Trophoblast cell (in vitro differentiated cells and primary cell): ENCODE measurements at regions not wholly inside any gene's neighbourhood (a gene's known extent, or its start where the extent isn't known, plus 50 kb on each side); places are given as distances from the start of the nearest gene placed in this dataset.

ENCODE experiments used
- DNase-seq, 2 donors: peaks; one replicate each; pipeline ENCODE4 v3.0.0-alpha.2; 2016
- H2AFZ ChIP-seq: 2 replicates; pipeline ENCODE4 v1.6.1; 2013; ENCODE audit warnings: low read length, moderate library complexity, mild to moderate bottlenecking; ENCODE audit not compliant: insufficient read depth, poor library complexity
- H2AK5ac ChIP-seq: 2 replicates; pipeline ENCODE4 v1.6.1; 2013; ENCODE audit warnings: mild to moderate bottlenecking, low read length
- H2BK120ac ChIP-seq: 2 replicates; pipeline ENCODE4 v1.6.1; 2013; ENCODE audit warnings: low read length, mild to moderate bottlenecking, moderate library complexity; ENCODE audit not compliant: insufficient read depth, poor library complexity
- H2BK12ac ChIP-seq: 2 replicates; pipeline ENCODE4 v1.6.1; 2013; ENCODE audit warnings: mild to moderate bottlenecking, low read length, moderate library complexity
- H2BK5ac ChIP-seq: 2 replicates; pipeline ENCODE4 v1.6.1; 2013; ENCODE audit warnings: low read length, low read depth, moderate library complexity, mild to moderate bottlenecking; ENCODE audit not compliant: poor library complexity
- H3K14ac ChIP-seq: 2 replicates; pipeline ENCODE4 v1.6.1; 2013; ENCODE audit warnings: mild to moderate bottlenecking, low read length
- H3K18ac ChIP-seq: 2 replicates; pipeline ENCODE4 v1.6.1; 2013; ENCODE audit warnings: mild to moderate bottlenecking, low read length
- H3K23ac ChIP-seq: 2 replicates; pipeline ENCODE4 v1.6.1; 2013; ENCODE audit warnings: low read length
- H3K27ac ChIP-seq: 2 replicates; pipeline ENCODE4 v1.5.1; 2013; ENCODE audit warnings: low read depth, mild to moderate bottlenecking, inconsistent platforms, low read length, moderate library complexity
- H3K27me3 ChIP-seq: 2 replicates; pipeline ENCODE4 v1.6.1; 2013; ENCODE audit warnings: inconsistent platforms, mild to moderate bottlenecking, low read length, moderate library complexity; ENCODE audit not compliant: insufficient read depth
- H3K36me3 ChIP-seq, 2 experiments: 1 replicate in 1 of 2; 2 replicates in 1 of 2; pipeline ENCODE4 v1.6.1; 2013; ENCODE audit warnings: low read length in 2 of 2, mild to moderate bottlenecking in 2 of 2, moderate library complexity in 1 of 2; ENCODE audit not compliant: insufficient read depth in 2 of 2, control insufficient read depth in 1 of 2
- H3K4ac ChIP-seq: 2 replicates; pipeline ENCODE4 v1.6.1; 2013; ENCODE audit warnings: low read depth, mild to moderate bottlenecking, low read length, moderate library complexity
- H3K4me1 ChIP-seq, 2 experiments: 1 replicate in 1 of 2; 2 replicates in 1 of 2; pipeline ENCODE4 v1.6.1; 2013; ENCODE audit warnings: low read length in 2 of 2, mild to moderate bottlenecking in 2 of 2, moderate library complexity in 1 of 2; ENCODE audit not compliant: insufficient read depth in 2 of 2, control insufficient read depth in 1 of 2
- H3K4me2 ChIP-seq: 2 replicates; pipeline ENCODE4 v1.6.1; 2013; ENCODE audit warnings: inconsistent platforms, mild to moderate bottlenecking, low read length, moderate library complexity
- H3K4me3 ChIP-seq: 2 replicates; pipeline ENCODE4 v1.5.1; 2013; ENCODE audit warnings: mild to moderate bottlenecking, low read depth, low read length, inconsistent platforms
- H3K79me1 ChIP-seq: one replicate; pipeline ENCODE4 v1.6.1; 2013; ENCODE audit warnings: low read length
- H3K79me2 ChIP-seq: 2 replicates; pipeline ENCODE4 v1.6.1; 2013; ENCODE audit warnings: low read length, mild to moderate bottlenecking; ENCODE audit not compliant: control insufficient read depth, insufficient read depth, poor library complexity
- H3K9ac ChIP-seq: 2 replicates; pipeline ENCODE4 v1.6.1; 2013; ENCODE audit warnings: mild to moderate bottlenecking, low read length
- H3K9me3 ChIP-seq: 2 replicates; pipeline ENCODE4 v1.6.1; 2013; ENCODE audit warnings: low read depth, mild to moderate bottlenecking, control low read depth, inconsistent platforms, low read length; ENCODE audit not compliant: insufficient read depth
- H4K12ac ChIP-seq: 2 replicates; pipeline ENCODE4 v1.6.1; 2013; ENCODE audit warnings: low read depth, mild to moderate bottlenecking, low read length, moderate library complexity
- H4K8ac ChIP-seq: 2 replicates; pipeline ENCODE4 v1.6.1; 2013; ENCODE audit warnings: low read depth, mild to moderate bottlenecking, low read length, moderate library complexity
- H4K91ac ChIP-seq: one replicate; pipeline ENCODE4 v1.6.1; 2013; ENCODE audit warnings: low read depth, mild to moderate bottlenecking, low read length, moderate library complexity
- WGBS: extraction: QIAGEN DNeasy Blood & Tissue Kit; methylation state at CpG from one replicate; pipeline ENCODE4 v1.1.7; 2013; ENCODE audit warnings: missing lambda C conversion rate; ENCODE audit not compliant: insufficient read length, insufficient coverage; ENCODE audit errors: extremely low coverage; 5-methylcytosine and 5-hydroxymethylcytosine counted together

DNA sequence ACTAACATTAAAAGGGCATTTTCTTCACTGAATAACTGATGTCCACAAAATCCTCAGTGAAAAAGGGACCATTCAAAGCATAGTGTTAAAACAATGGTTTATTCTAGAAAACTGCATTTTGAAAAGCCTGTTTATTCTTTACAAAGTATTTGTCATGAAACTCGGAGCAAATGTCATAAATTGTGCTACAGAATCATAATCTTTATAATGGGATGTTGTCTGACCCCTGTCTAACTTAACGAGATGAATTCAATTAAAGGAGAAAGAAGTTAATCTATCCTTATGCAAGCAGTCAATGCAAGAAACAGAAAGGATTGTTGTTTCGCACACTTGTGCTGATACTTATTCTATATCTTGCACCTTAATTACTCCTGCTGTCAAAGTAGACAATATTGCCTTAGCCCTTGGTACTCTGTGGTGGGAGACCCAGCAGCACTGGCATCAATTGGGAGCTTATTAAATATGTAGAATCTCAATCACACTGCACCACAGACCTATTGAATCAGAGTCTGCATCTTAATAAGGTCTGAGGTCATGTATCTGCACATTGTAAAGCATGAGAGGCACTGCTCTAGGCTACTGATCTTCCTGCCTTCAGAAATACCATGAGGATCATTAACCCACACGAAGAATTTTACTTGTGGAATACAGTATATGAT lies 708.3 kb downstream of the HDGFL1 start:
- no peak overlapping the region for H2AFZ ChIP-seq
- WGBS = no CpG with 5 or more reads among the region's 4 CpGs
- no peak overlapping the region for H3K27ac ChIP-seq
- no peak overlapping the region for H3K9ac ChIP-seq
- DNase-seq = no peak
- H3K79me2 ChIP-seq = no peaks in the 10 kb centered on the region
- no peak overlapping the region for H3K14ac ChIP-seq
- no peak overlapping the region for H3K4ac ChIP-seq
- no peaks in the 10 kb centered on the region for H3K9me3 ChIP-seq
- H3K18ac ChIP-seq = no peak overlapping the region
- no peaks in the 10 kb centered on the region for H3K27me3 ChIP-seq
- H2BK5ac ChIP-seq = no peak overlapping the region
- no peak overlapping the region for H2AK5ac ChIP-seq
- H3K23ac ChIP-seq = no peak overlapping the region
- no peaks in the 10 kb centered on the region for H3K36me3 ChIP-seq
- no peak overlapping the region for H3K4me3 ChIP-seq
- H3K4me1 ChIP-seq = peaks cover 0 to 2% of the 10 kb centered on the region in 2 experiments
- H4K8ac ChIP-seq = no peak overlapping the region
- no peak overlapping the region for H2BK120ac ChIP-seq
- H4K91ac ChIP-seq = no peak overlapping the region
- no peaks in the 10 kb centered on the region for H3K79me1 ChIP-seq
- no peak overlapping the region for H2BK12ac ChIP-seq
- H4K12ac ChIP-seq = no peak overlapping the region
- H3K4me2 ChIP-seq = no peak overlapping the region

DNA sequence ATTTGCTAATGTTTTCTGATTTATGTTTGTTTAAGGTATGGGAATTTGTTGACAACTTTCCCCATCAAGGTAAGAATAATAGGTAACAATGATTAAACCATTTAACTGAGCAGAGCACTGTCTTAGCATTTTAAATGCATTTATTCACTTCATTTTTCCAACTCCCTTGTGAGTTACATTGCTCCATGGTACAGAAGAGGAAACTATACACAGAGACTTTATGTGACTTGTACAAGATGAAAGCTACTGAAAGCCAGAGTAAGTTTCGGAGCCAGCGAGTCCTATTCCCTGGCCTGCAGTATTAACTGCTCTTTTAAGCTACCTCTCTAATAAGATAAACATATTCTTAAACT lies 708.8 kb downstream of the HDGFL1 start:
- H3K18ac ChIP-seq = no peak overlapping the region
- WGBS = no CpG with 5 or more reads among the region's 2 CpGs
- no peak overlapping the region for H2BK12ac ChIP-seq
- H3K27ac ChIP-seq = no peak overlapping the region
- no peak overlapping the region for H3K4me3 ChIP-seq
- no peak overlapping the region for H3K4ac ChIP-seq
- peaks cover 0 to 2% of the 10 kb centered on the region in 2 experiments for H3K4me1 ChIP-seq
- no peaks in the 10 kb centered on the region for H3K9me3 ChIP-seq
- no peak overlapping the region for H2BK120ac ChIP-seq
- H3K14ac ChIP-seq = no peak overlapping the region
- no peak overlapping the region for H3K23ac ChIP-seq
- H3K36me3 ChIP-seq = no peaks in the 10 kb centered on the region
- no peak overlapping the region for H2BK5ac ChIP-seq
- no peak overlapping the region for H4K12ac ChIP-seq
- H4K91ac ChIP-seq = no peak overlapping the region
- no peaks in the 10 kb centered on the region for H3K79me1 ChIP-seq
- no peak overlapping the region for H3K4me2 ChIP-seq
- H3K27me3 ChIP-seq = no peaks in the 10 kb centered on the region
- H2AFZ ChIP-seq = no peak overlapping the region
- H2AK5ac ChIP-seq = no peak overlapping the region
- H3K9ac ChIP-seq = no peak overlapping the region
- H3K79me2 ChIP-seq = no peaks in the 10 kb centered on the region
- H4K8ac ChIP-seq = no peak overlapping the region
- DNase-seq = no peak

DNA sequence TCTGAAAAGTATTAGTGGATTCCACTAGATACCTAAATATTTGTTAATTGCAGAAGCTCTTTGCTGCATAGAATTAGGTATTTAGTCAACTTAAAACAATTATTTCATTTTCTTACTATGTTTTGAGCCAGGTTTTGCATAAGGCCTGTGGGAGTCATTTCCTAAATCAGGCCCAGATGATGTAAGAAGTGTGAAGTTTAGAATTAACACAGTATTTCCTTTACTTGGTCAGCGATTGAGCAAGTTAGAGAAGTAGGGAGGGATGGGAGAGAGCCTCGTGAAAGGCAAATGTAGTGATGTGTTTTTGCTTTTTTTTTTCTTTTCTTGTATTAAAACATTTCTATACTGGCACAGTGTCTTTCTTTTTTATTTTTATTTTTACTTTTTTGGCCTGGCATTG lies 711.1 kb downstream of the HDGFL1 start:
- H4K12ac ChIP-seq = no peak overlapping the region
- H4K8ac ChIP-seq = no peak overlapping the region
- H3K9ac ChIP-seq = no peak overlapping the region
- peaks cover 0 to 2% of the 10 kb centered on the region in 2 experiments for H3K4me1 ChIP-seq
- H3K14ac ChIP-seq = no peak overlapping the region
- no CpG with 5 or more reads among the region's 2 CpGs for WGBS
- no peak overlapping the region for H3K4ac ChIP-seq
- no peaks in the 10 kb centered on the region for H3K79me2 ChIP-seq
- no peak overlapping the region for H3K4me3 ChIP-seq
- no peaks in the 10 kb centered on the region for H3K27me3 ChIP-seq
- H4K91ac ChIP-seq = no peak overlapping the region
- H3K36me3 ChIP-seq = no peaks in the 10 kb centered on the region
- no peak for DNase-seq
- H3K9me3 ChIP-seq = no peaks in the 10 kb centered on the region
- H3K18ac ChIP-seq = no peak overlapping the region
- no peak overlapping the region for H2BK5ac ChIP-seq
- no peak overlapping the region for H2BK120ac ChIP-seq
- H3K23ac ChIP-seq = no peak overlapping the region
- H2BK12ac ChIP-seq = no peak overlapping the region
- no peak overlapping the region for H3K4me2 ChIP-seq
- H3K79me1 ChIP-seq = no peaks in the 10 kb centered on the region
- H2AFZ ChIP-seq = no peak overlapping the region
- H2AK5ac ChIP-seq = no peak overlapping the region
- H3K27ac ChIP-seq = no peak overlapping the region

DNA sequence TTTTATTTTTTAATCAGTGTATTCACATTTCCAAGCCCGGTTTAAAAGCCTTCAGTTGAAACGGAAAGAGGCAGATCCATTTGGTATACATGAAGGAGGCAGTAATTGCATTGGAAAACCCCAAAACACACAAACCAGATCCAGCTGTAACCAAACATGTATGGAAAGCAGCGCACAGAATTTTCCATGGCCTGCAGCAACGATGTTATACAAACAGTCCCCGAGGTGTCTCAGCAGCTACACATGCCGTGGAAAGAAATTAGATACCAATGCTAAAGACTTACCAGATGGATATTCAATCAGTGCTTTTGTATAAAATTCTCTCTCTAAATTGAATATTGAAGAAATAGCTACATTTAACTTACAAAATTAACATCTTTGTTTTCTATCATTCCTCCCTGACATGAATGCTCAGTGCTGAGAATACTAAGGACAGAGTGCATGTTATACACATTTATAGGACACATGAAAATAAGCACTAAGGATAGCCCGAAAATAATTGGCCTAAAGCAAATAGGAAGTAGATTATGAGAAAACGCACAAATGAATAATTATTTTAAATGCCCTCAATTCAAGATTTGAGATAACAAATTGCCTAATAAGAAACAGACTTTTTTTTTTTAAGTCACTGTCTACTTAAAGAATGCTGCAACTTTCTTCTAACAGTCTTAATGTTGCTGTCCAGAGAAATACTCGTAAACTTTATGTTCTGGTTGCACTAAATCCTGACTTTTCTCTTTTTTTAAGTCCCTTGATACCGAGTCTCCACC lies 713.1 kb downstream of the HDGFL1 start:
- Histone ChIP-seq H2BK5ac (no peak overlapping the region), H3K4me1 (peaks cover 0 to 2% of the 10 kb centered on the region in 2 experiments), H3K36me3 (no peaks in the 10 kb centered on the region), H4K91ac (no peak overlapping the region), H3K27me3 (no peaks in the 10 kb centered on the region), H4K8ac (no peak overlapping the region), H2AFZ (no peak overlapping the region), H3K9me3 (no peaks in the 10 kb centered on the region), H2AK5ac (no peak overlapping the region), H3K9ac (no peak overlapping the region), H4K12ac (no peak overlapping the region), H3K4me2 (no peak overlapping the region), H3K14ac (no peak overlapping the region), H2BK120ac (no peak overlapping the region), H3K79me2 (no peaks in the 10 kb centered on the region), H3K23ac (no peak overlapping the region), H3K4ac (no peak overlapping the region), H3K27ac (no peak overlapping the region), H3K79me1 (no peaks in the 10 kb centered on the region), H3K4me3 (no peak overlapping the region), H2BK12ac (no peak overlapping the region), H3K18ac (no peak overlapping the region)
- WGBS = no CpG with 5 or more reads among the region's 10 CpGs
- DNase-seq = no peak
